ENCODE measurements at regions not wholly inside any gene's neighbourhood (a gene's known extent, or its start where the extent isn't known, plus 50 kb on each side); places are given as distances from the start of the nearest gene placed in this dataset.

DNA sequence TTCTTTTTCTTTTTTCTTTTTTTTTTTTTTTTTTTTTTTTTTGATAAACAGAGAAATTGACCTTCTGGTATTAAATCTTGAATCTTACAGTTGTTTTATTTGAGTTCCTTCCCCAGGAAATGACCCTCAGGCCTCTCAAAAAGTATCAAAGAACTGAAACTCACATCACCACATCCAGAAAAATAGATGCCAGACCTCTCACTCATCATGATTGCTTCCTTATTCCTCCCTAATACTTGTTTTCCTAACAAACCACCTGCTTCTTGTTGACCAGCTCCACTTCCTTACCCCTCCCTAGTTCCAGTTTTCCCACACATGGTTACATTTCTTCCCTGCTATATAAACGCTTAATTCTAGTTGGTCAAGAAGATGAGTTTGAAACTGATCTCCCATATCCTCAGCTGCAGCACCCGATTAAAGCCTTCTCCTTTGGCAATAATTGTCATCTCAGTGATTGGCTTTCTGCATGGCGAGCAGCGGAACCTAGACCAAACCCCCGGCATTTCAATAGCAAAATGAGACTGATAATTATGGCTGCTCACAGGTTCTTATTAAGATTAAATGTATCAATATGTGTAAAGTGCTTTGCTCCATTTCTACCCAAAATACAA, 681.1 kb upstream of the AUTS2 start:
- DNase-seq (ENCODE audit: low spot score) = no peak

DNA sequence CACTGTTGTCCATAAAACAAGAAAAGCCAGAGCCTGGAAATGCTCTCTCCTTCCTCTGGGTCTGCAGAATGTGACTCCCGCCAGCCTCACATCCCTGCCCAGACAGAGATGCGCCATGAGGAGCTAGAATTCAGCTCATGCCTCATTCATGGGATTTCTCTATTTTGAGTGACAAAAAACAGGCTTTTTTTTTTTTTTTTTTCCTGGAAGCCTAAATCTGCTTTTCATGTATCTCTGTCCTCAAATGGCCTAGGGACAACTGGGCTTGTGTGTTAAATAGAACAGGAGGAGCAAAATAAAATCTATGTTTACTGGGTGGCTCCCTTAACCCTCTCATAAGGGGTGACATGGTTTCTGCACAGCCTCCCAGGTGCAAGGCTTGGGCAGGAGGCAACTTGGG, 679.7 kb upstream of the AUTS2 start:
- no peak for DNase-seq (ENCODE audit: low spot score)

DNA sequence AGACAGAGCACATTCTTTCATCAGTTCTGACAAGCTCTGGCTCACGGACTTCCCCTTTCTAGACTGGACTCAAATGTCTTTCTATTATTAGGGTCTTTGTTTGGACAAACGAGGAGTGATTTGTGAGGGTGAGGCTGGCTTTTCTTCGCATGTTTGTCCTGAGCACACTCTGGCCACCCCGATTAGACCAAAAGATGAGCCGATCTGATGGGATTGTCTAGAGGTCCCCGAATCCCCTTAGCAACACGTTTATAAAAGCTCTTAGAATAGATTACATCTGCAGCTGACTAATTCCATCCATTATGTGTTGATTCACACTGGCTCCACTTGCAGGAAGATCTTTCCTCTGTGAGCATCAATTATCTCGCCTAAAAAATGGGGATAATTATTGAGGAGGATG, 675.4 kb upstream of the AUTS2 start:
- no peak for DNase-seq (ENCODE audit: low spot score)

DNA sequence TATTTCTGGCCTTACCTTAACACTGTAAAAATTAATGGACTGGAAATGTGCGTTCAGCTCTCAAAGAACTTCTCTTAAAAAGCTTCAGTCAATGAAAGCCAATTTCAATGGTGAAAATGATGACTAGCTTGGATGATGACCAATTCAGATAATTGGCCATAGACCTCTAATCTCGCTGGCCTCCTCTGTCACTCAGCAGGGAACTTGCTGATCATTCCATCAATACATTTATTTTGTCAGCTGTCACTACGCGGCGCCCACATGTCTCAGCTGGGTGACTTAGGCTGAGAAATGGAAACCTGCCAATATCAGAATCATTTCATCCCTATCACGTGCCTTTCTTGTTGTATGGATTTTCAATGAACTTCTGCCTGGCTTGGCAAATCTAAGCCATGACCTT, 673.0 kb upstream of the AUTS2 start:
- DNase-seq (ENCODE audit: low spot score) = no peak

DNA sequence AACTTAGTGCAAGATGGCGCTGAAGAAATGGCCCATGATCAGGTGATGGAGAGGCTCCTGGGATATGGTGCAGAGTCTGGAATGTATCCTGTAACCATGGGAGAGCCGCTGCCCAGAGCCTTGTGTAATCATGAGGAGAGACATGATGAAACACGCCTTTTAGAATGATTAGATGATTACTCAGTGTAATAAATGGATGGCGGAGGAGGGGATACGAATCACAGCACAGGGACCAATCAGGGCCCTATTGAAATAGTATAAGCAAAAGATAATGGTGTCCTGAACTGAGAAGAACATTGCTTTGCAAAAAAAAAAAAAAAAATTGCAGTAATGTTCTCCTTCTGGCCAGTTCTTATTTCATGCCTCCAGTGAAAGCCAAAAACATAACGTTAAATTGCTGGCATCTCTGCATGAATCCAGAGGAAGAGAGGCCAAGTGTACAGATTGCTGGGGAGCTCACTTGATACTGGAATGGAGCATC, 668.5 kb upstream of the AUTS2 start:
- DNase-seq (ENCODE audit: low spot score) = no peak

DNA sequence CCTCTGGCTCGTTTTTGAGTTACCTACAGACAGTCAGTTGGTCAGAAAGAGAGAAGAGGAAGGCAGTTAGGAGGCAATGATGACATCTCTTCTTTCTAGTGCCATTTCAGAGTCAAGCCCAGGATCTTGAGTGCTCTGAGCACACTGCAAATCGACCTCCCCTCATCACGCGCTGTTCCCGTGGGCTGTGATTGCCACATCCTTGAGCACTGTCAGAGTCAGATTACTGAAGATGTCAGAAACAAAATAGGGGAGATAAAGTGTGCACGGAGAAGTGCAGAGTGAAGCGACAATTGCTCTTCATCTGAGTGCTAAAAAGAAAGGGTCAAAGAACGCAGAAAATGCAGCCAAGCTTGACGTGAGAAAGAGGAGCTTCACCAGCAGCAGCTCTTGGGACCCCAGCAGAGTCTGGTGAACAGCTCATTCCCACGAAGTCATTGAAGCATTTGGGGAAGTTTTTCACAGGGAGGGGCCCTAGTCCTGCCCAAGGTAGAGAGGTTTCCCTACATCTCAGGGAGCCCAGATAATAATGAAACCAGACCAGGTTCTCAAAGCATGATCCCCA, 661.7 kb upstream of the AUTS2 start:
- DNase-seq (ENCODE audit: low spot score) = no peak

DNA sequence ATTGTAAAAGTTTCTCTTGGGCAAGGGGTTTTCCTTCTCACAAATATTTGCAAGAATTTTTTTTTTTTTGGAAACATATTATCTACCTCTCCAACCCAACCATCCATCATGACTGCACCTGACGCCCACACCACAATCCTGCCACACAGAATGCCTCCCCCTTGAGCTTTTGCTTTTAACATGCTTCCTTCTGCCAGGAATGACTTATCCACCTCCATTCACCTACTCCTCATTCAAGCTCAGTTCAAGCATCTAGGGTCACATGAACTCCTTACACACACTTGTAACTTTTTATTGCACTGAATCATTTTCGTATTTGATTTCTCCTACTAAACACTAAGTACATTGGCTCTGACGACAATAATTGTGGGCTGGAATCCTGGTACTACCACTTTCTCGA, 660.1 kb upstream of the AUTS2 start:
- DNase-seq (ENCODE audit: low spot score) = no peak

DNA sequence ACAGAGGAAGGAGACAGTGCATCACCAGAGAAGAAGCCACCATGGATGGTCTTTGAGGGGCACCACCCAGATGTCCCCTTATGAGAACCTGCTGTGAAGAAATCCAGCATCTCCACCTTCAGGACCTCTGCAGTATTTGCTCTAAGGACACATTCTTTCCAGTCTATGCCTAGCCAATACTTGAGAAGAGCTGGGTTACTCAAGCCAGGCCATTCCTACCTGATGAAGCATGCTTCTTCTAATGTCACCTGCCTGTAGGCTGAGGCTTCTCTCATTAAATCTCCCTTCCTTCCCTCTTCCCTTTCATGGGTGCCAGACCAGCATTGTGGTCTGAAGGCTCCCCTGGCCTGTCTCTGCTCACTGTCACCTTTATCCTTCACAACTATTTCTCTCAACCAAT, 654.5 kb upstream of the AUTS2 start:
- DNase-seq (ENCODE audit: low spot score) = no peak

DNA sequence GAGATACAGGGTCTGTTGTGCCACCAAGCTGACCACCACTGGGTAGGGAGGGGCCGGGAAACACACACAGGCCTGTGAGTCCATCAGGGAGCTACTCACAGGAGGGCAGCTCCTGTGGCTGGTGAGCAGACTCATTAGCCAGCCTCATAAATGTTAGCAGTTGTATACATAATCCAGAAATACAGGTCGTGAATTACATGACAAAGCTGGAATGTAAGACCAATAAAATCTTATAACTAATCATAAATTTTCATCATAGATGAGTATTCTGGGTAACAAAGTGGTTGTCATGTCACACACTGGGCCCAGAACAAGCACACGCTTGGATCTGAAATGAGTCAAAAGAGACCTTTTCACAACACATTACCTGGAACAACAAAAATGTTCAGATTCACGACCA, 642.6 kb upstream of the AUTS2 start:
- DNase-seq (ENCODE audit: low spot score) = no peak

DNA sequence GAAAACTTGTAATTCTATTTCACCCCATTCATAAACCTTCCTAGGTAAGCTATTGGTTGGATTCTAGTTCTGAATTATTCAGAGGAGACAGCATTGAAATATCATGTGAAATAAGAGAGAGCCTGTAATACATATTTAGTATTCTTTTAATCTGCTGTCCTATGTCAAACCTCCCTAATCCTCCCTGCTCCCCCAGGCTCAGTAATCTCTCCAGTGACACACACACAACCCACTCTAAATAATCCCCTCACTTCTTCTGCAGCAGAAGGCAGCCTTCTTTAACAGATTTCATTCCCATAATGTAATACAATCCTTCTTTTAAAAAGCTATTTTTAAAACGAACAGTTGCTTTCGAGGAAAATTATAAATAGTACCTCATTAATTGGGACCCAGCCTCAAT, 639.7 kb upstream of the AUTS2 start:
- DNase-seq (ENCODE audit: low spot score) = no peak

DNA sequence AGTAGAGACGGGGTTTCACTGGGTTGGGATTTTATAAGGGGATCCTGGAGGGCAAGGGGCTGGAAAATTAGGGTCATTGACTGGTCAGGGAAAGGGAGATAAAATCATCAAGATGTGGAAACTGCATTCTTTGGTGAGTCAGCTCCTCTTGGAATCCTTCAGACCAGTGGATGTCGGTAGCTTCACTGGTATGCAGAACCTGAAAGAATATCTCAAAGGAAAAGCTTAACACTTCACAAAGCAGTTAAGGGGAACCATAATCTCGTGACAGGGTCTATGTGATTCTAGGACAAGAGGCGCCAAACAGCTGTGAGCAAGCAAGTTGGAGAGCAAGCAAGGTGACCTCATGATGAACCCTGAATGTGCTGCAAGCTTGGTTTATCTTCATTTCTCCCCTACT, 634.7 kb upstream of the AUTS2 start:
- DNase-seq (ENCODE audit: low spot score) = no peak

DNA sequence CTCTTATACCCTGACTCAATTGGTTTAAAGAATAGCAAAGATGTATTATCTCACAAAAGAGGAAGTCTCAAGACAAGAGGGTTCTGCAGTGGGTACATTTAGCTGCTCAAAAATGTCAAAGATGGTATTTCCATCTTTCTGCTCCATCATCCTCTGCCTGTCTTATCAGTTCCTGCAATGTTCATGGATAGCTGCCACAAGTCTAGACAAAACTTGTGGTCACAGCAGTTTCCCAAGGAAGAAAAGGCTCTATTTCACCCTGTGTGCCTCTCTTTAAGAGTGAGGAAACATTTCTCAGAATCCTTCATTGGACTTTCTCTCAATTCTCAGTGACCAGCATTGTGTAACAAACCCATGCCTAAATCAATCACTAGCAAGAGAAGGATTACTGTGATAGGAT, 634.2 kb upstream of the AUTS2 start:
- no peak for DNase-seq (ENCODE audit: low spot score)

DNA sequence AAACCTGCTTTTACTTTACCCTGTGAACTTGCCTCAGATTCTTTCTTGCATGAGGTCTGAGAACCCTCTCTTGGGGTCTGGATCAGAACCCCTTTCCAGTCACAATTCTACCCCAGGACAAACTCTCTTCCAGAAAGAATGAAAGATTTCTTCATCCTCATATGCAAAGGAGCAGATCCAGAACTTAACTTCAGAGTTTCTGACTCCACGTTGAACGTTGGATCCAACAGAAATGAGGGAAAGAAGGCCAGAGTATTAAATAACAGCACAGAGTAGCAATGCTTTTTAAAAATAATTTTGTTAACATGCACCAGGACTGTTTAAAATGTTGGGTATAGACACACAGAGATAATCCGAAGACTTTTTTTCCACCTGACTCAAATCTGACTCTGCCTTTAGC, 632.9 kb upstream of the AUTS2 start:
- DNase-seq (ENCODE audit: low spot score) = no peak

DNA sequence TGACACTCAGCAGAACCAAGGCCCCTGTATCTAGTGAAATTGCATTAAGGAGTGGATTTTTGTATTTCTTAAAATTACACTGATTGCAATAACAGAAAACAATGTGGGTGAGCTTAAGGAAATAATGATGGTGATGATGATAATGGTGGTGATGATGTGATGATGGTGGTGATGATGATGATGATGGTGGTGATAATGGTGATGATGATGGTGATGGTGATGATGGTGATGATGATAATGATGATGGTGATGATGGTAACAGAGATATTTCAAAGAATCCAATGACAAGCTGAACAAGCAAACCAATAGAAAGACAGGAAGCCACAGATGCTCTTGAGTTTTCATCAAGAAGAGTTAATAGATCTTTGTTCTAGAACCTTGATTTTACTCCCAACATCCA, 630.7 kb upstream of the AUTS2 start:
- no peak for DNase-seq (ENCODE audit: low spot score)

DNA sequence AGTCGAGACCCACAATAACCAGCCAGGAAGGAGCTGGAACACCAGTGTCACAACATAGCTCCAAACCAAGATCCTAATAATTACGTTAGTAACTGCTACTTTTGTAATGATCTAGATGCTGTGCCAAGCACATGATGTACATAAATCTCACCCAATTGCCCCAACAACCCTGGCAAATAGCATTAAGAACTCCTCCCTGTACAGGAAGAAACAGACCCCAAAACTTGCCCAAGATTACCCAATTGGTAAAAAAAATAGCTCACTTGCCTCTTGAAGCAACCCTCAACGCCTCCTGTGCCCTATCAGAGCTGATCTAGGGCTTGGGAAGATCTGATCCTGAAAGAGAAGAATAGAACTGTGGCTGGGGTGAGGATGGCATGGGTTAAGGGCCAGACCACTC, 628.7 kb upstream of the AUTS2 start:
- no peak for DNase-seq (ENCODE audit: low spot score)

DNA sequence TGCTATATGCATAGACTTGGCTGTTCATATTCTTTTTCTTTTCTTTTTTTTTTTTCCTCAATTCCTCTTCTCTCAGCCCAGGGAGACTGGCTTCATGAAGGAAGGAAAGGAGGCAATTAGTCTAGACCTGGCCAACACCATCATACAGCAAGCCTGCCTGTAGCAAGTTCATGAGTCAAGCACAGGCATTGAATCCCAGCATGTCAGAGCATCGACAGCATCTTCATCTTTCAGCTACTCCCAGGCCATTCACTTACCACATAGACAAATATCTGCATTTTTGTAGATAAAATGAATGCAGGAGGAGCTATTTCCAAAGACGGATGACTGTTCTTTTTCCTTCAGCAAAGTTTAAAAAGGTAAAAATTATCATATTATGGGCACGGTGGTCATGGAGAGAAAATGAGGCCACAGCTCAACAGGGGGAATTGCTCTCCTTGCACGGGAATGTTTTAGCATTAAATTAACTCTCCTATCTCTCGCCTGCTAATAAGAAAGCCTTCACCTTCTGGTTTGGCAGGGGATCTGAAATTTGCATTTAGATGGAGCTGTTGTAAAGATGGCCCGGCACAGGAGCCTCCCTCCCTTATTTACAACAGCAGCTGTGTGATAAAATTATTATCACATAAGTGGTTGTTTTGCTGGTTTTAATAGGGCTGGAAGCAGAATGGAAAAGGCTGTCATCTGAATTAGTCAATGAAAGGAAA, 626.5 kb upstream of the AUTS2 start:
- no peak for DNase-seq (ENCODE audit: low spot score)

DNA sequence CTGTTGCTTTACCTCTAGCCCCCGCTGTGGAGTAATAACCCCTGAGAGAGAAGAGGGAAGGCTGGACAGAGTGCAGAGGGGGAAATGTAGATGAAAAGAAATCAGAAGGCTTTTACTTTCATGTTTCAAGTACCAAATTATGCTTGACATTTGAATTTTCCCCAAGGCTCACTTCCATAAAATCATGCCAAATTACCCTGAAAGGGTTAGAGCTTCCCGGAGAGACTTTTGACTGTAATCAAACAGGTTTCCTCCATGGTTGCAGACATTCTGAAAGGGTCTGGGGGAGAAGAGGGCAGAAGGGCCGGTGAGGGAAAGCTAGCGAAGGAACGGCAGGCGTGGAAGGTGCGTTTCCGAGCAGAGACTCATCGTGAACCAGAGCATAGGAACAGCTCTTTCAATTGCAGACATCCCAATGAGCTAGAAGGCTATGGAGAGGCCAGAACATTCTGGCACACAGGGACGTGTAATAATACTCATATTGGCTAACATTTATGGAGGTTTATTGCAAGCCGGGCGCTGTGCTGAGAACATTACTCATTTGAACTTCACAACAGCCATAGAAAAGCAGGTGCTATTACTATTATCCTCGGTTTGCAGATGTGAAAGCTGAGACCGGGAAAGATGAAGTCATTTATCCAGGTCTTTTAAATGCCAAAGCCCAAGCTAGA, 620.8 kb upstream of the AUTS2 start:
- no peak for DNase-seq (ENCODE audit: low spot score)

DNA sequence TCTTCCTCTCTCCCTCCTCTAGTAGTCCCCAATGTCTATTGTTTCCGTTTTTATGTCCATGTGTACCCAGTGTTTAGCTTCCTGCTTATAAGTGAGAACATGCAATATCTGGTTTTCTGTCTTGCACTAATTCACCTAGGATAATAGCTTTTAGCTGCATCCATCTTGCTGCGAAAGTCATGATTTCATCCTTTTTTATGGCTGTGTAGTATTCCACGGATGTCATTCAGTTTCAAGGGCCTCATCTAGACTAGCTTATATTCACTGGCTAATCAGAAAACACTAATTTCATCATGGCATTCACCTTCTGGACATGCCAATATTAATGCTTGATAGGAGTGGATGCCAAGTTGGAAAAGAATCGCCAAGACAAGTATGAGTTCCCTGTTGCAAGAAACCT, 619.6 kb upstream of the AUTS2 start:
- no peak for DNase-seq (ENCODE audit: low spot score)

DNA sequence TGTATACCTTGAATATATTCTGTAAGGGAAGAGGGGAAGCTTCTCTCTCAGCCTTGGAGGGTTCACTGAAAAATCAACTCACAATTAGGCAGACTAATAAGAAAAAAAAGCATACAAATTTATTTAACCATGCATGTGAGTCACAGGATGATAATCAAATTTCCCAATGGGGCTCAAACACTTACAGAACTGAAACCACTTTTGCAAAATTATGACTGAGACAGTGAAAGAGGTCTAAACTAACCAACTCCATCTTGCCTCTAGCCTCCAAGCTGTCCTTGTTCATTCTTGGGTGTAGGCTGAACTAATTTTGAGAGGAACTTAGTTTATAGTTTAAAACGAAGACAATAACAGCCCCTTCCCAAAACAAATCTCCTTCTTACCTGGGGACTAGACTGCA, 618.3 kb upstream of the AUTS2 start:
- DNase-seq (ENCODE audit: low spot score) = no peak

DNA sequence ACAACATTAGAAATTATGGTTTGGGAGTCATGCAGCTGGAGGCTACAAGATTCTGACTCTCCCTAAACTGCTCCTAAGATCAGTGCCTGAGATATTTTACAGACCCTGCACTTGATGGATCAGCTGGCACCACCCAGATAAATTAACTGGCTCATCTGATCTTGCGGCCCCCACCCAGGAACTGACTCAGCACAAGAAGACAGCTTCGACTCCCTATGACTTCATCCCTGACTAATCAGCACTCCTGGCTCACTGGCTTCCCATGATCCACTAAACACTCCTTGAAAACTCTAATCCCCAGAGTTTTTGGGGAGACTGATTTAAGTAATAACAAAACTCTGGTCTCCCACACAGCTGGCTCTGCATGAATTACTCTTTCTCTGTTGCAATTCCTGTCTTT, 617.8 kb upstream of the AUTS2 start:
- peak; percentile 33 for DNase-seq (ENCODE audit: low spot score)

DNA sequence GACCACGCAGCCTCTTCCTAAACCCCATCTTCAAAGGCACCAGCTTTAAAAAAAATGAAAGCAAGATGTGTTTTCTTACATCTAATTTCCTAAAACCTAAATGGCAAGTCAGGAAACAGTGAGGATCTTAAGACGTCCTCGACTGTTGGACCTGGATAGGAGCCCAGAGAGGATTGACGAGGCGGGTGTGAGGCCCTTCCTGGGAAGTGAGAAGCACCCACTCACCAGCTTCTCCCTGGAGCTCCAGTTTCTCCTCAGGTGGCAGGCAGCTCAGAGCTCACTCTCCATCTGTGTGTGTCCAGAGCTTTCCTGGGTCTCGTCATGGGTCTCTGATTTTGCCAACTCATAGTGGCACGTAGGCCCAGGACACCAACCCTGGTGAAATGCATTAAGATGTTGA, 614.0 kb upstream of the AUTS2 start:
- DNase-seq (ENCODE audit: low spot score) = no peak

DNA sequence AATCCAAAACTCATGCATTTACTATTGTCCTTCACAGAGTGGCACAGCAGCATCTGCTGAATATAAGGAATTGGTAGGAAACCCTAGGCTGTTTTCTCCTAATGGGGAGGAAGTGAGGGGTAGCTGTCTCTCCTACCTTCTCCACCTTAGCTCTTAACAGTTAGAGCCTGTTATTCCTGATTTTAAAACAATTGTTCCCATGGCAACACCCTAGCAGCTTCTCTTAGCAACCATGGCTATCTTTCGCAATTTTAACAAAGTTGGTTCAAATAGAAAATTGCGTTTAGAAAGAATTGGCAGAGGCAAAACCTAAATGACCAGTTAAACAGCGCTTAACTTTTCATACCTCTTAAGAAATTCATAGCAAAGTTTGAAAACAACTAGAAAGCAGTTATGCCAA, 603.4 kb upstream of the AUTS2 start:
- DNase-seq (ENCODE audit: low spot score) = no peak

DNA sequence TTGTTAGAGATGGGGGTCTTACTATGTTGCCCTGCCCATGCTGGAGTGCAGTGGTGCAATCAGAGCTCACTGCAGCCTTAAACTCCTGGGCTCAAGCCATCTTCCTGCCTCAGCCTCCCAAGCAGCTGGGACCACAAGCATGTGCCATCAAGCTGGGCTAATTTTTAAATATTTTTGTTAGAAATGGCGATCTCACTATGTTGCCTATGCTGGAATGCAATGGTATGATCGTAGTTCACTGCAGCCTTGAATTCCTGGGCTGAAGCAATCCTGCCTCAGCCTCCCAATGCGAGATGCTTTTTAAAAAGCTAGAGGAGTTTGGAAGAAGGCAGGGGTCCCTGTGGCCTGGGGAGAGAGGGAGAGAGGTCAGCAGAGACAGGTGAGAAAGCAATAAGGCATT, 600.1 kb upstream of the AUTS2 start:
- no peak for DNase-seq (ENCODE audit: low spot score)
